HG02610 (cell line): ENCODE measurements at regions not wholly inside any gene's neighbourhood (a gene's known extent, or its start where the extent isn't known, plus 50 kb on each side); places are given as distances from the start of the nearest gene placed in this dataset.

ENCODE experiments used
- ATAC-seq: cut with Tn5 transposase; IDR thresholded peaks from one replicate; pipeline ENCODE4 v1.9.1; 2021; ENCODE audit warnings: mild to moderate bottlenecking, moderate library complexity; ENCODE audit not compliant: unreplicated experiment

DNA sequence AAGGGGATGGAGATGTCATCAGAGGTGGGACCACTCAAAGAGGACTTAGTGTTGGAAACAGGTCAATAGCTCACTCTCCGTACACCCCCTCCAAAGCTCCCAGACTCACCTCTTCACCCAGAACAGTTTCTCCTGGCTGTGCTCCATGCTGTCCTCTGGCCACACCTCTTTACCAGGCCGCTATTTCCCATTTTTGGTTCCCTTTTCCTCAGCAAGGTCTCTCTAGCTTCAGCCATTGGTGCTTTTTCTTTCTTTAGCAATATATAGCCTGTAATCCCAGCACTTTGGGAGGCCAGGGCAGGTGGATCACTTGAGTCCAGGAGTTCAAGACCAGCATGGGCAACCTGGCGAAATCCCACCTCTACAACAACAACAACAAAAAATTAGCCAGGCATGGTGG is 123.6 kb upstream of the SMAD3 start:
- no peak for ATAC-seq

DNA sequence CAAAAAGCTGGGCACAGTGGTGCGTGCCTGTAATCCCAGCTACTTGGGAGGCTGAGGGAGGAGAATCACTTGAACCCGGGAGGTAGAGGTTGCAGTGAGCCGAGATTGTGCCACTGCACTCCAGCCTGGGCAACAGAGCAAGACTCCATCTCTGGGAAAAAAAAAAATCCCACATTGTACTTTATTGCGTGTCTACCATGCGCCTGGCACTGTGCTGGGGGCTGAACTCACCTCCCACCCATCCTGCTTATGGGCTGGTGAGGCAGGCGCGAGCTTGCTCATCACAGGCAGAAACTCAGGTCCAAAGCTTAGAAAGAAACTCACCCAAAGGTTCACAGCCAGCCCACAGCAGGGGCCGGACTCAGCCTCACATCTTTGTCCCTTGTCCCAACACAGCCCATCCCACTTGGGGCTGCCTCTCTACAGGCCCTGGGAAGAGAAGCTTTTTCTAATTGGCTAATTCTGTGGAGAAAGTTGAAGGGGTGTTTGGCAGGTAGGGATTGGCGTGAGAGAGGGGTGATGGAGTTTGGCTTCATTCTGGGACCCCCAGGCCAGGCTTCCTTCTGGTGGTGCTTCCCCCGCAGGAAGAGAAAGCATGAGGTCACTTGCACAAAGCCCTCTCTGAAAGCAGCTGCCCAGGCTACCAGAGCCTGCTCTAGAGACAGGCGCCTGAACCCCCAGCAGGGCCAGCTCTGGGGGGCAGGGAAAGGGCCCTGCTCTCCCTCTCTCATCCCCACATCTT is 122.6 kb upstream of the SMAD3 start:
- ATAC-seq: no peak

GRCh38 chr15:66943456-66944095 is 121.8 kb upstream of the SMAD3 start:
- ATAC-seq: no peak

- no peak for ATAC-seq
Measured at GRCh38 chr15:66944121-66944520, 121.3 kb upstream of the SMAD3 start.

DNA sequence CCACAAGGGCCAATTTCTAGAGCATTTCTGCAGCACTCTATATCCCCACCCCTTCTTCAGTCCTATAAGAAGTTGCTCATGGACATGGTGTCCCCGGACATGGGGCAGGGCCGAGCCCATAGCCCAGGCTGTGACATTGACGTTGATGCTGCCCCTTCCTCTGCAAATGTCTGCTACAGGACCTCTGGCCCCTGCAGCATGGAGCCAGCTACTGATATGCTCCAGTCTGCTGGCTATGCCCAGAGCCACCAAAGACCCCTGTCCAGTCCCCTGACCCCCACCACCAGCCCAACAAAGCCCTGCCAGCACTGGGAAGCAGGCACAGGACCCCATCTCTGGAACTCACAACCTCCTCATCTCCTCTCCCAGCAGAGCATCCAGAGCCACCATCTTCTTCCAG is 120.1 kb upstream of the SMAD3 start:
- no peak for ATAC-seq

DNA sequence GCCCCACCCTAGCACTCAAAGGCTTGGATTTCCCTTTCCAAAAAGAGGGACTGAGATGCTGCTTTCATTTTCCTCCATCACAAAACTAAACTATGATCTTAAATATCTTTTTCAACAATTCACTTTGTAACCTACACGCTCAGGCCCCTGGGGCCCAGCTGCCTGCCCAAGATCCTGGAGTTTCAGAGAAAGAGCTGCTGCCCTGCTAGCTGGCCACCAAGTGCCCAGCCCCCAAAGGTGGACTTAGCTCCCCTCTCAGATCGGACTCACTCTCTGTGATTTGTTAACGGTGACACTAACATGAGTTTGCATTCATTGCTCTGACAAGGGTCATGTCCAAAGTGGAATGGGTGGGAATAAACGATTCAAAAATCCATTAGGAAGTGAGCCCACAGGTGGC is 119.6 kb upstream of the SMAD3 start:
- ATAC-seq: no peak

DNA sequence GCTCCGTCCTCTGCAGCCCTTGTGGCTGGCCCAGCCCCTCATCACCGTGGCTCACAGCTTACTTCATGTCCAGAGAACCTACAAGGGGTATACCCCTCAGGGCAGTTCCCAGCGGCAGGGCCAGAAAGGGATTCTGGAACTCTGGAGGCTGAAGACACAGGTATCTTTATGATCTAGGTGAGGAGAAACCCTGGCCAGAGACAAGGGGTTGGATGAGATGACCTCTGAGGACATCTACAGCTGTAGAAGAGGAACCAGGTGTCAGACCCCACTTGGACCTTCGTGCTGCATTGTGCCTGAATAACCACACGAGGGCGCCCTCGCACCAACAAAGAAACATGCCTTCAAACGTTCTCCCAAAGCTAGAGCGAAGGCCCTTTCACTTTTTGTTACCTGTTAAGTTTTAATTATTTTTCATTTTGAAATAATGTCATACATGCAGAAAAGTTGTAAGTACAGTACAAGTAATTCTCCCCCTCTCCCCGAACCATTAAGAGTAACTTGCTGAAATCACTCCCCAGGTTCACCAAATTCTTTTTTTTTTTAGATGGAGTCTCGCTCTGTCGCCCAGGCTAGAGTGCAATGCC is 118.7 kb upstream of the SMAD3 start:
- no peak for ATAC-seq

DNA sequence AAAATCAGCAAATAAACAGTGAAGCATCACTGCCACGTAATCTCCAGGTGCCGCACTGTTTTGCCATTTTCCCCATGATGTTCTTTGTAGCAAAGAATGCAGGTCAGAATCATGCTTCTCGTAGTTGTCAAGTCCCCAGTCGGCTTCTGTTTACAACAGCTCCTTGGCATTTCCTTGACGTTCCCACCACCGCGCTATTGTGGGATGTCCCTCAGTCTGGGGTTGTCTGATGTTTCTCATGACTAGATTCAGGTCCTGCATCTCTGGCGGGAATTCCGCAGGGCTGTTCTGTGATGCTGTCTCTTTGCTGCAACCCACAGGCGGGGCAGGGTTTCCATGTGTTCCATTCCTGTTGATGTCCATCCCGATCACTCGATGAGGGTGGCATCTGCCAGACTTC is 117.9 kb upstream of the SMAD3 start:
- ATAC-seq: no peak

DNA sequence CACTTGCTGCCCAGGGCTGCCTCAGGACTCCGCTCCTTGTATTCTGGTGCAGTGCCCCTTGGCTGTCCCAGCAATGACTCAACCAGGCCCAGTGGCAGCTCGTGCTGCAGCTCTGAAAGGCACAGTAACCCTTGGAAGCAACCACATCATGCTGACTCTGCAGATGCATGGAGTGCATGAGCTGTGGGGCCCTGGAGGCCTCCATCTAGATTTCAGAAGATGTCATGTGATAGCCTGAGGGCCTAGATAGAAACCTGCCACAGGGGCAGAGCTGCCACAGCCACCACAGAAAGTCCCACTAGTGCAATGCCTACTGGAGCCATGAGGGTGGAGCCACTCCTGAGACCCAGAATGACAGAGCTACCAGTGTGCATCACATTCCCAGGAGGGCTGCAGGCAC is 117.1 kb upstream of the SMAD3 start:
- ATAC-seq: no peak

DNA sequence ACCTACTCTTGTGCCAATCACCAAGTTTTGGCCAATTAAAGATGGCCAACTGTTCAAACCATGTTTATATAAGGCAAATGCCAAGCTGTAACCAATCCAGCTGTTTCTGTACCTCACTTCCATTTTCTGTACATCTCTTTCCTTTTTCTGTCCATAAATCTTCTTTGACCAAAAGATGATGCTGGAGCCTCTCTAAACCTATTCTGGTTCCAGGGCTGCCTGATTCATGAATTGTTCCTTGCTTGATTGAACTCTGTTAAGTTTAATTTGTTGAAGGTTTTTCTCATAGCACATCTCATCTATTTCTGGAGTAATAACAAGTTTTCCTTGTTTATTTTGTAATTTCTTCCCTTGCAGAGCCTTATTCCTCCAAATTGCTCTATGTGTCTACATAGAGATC is 115.3 kb upstream of the SMAD3 start:
- ATAC-seq: no peak

GRCh38 chr15:66951531-66952320 is 113.7 kb upstream of the SMAD3 start:
- no peak for ATAC-seq

- ATAC-seq: no peak
Measured at GRCh38 chr15:66952756-66953522, 112.5 kb upstream of the SMAD3 start.

DNA sequence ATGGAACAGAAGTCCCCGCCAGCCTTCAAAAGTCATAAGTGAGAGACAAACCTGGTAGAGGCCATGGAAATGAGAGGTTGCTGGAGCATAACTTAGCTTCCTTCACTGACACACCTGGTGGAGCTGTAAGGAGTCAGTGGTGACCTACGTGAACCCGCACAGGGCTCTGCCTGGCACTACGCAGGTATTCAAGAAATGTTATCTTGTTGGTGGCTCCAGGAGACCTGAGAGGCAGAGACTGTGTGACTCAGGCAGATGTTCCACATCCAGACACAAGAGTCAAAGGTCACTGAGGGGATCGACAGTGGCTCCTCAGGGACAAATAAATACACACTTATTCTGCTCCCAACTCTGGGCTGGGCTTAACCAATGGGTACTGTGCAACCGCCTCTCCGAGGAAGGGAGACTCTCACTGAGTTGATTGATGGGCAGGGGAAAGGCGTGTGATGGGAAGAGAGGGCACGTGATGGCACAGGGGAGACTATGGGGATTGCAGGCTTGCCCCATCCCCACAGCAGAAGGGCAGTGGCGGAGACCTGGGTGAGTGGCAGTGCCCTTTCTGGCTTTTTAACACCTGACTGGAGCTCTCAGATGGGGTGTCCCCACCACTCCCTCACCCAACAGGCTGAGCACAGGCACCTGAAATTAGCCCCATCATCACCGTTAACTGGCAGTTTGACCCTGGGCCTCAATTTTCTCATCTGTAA is 111.7 kb upstream of the SMAD3 start:
- ATAC-seq: no peak

DNA sequence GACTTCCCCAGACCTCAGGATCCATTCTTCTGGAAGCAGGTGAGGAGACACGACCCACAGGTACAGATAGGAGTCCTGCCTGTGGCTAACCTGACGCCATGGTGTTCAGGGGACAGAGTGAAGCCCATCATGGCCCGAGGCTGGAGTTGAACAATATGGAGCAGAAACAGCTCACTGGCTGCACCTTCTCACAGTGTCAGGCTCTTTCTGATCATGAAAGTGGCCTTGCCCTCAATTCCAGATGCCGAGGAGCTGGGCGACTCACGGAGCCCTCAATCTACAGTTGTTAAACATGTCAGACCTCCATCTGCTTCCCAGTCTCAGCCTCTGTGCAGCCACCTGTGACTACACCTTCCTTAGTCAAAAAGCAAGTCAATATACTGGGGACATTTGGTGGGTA is 110.8 kb upstream of the SMAD3 start:
- ATAC-seq: no peak

GRCh38 chr15:66955001-66955516 is 110.3 kb upstream of the SMAD3 start:
- no peak for ATAC-seq

DNA sequence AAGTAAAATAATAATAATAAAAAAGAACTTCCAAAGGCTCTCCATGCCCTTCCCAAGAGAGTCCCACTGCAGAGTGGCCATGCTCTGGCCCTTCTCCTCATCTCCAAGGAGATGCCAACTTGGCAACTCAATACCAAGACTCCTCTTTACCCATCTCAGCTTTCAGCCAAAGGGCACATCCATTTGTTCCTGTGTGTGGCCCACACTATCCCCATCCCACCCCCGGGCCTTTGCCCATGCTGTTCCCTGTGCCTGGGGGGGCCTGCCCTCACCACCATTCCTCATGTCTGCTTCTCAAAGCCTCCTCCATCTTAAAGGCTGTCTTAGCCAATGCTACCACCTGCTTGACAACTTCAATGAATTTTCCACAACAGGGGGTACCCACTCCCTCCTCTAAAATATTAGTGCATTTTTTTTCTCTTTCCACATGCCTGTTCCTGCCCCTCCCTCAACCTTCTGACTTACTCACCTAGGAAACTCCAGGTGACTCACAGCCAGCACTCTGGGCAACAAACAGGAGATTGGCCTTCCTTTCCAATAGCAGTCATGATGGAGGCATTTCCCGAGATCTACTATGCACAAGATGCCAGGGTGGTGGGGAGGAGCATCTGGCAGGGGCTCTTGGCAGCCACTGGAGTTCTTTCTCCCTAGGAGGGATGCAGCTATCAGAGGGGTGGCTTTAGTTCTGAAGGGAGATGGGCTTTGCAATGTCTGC is 109.4 kb upstream of the SMAD3 start:
- ATAC-seq: no peak

- no peak for ATAC-seq
Measured at GRCh38 chr15:66956672-66957430, 108.6 kb upstream of the SMAD3 start.

- no peak for ATAC-seq
Measured at GRCh38 chr15:66957431-66957720, 108.0 kb upstream of the SMAD3 start.

- ATAC-seq: no peak
Measured at GRCh38 chr15:66959066-66959465, 106.3 kb upstream of the SMAD3 start.
